Stimulated activated CD4-positive, alpha-beta T cell treated with anti-CD3 and anti-CD28 coated beads, Interleukin-15, amount 100 ng/mL, for 48 hours (primary cell): ENCODE measurements at regions not wholly inside any gene's neighbourhood (a gene's known extent, or its start where the extent isn't known, plus 50 kb on each side); places are given as distances from the start of the nearest gene placed in this dataset.

Experiments
- DNase-seq, 2 donors: peaks; one replicate each; pipeline ENCODE4 v3.0.0-alpha.2; 2020; ENCODE audit warnings: low read depth in 2 of 2

GRCh38 chr2:176468457-176469113 lies 199.3 kb downstream of the MTX2 start:
- no peak for DNase-seq

GRCh38 chr2:176470713-176471112 lies 201.5 kb downstream of the MTX2 start:
- DNase-seq = no peak

GRCh38 chr2:176471949-176472348 lies 202.7 kb downstream of the MTX2 start:
- no peak for DNase-seq

- no peak for DNase-seq
Measured at GRCh38 chr2:176473177-176473576, 203.9 kb downstream of the MTX2 start.

GRCh38 chr2:176473851-176474250 lies 204.6 kb downstream of the MTX2 start:
- no peak for DNase-seq

GRCh38 chr2:176477336-176477735 lies 208.1 kb downstream of the MTX2 start:
- DNase-seq = no peak

GRCh38 chr2:176479961-176480360 lies 210.7 kb downstream of the MTX2 start:
- no peak for DNase-seq

GRCh38 chr2:176482107-176482506 lies 212.9 kb downstream of the MTX2 start:
- no peak for DNase-seq

- DNase-seq = no peak
Measured at GRCh38 chr2:176483476-176483875, 214.2 kb downstream of the MTX2 start.

- no peak for DNase-seq
Measured at GRCh38 chr2:176483901-176484568, 214.8 kb downstream of the MTX2 start.

- DNase-seq = no peak
Measured at GRCh38 chr2:176484838-176485237, 215.6 kb downstream of the MTX2 start.

GRCh38 chr2:176488431-176488830 lies 219.2 kb downstream of the MTX2 start:
- DNase-seq = no peak

- DNase-seq = no peak
Measured at GRCh38 chr2:176490061-176490861, 221.0 kb downstream of the MTX2 start.

GRCh38 chr2:176491172-176491904 lies 222.1 kb downstream of the MTX2 start:
- DNase-seq = peak in 1 of 2 donors; percentile 3

GRCh38 chr2:176492583-176492982 lies 223.3 kb downstream of the MTX2 start:
- DNase-seq = no peak

GRCh38 chr2:176493226-176493825 lies 224.1 kb downstream of the MTX2 start:
- DNase-seq = no peak

GRCh38 chr2:176493909-176494308 lies 224.7 kb downstream of the MTX2 start:
- no peak for DNase-seq

- DNase-seq = no peak
Measured at GRCh38 chr2:176494949-176495353, 225.7 kb downstream of the MTX2 start.

GRCh38 chr2:176495826-176496225 lies 226.6 kb downstream of the MTX2 start:
- no peak for DNase-seq

GRCh38 chr2:176496761-176497160 lies 227.5 kb downstream of the MTX2 start:
- no peak for DNase-seq

- no peak for DNase-seq
Measured at GRCh38 chr2:176500901-176501300, 231.7 kb downstream of the MTX2 start.

- no peak for DNase-seq
Measured at GRCh38 chr2:176501617-176502016, 232.4 kb downstream of the MTX2 start.
